Suprapubic skin (tissue), 3 donors: ENCODE measurements at regions not wholly inside any gene's neighbourhood (a gene's known extent, or its start where the extent isn't known, plus 50 kb on each side); places are given as distances from the start of the nearest gene placed in this dataset.

ENCODE experiments used
- CTCF ChIP-seq, 2 donors: fragments of 200-600 bp in 1 of 2; fragments of 450-650 bp in 1 of 2; sonication (generic) in 1 of 2; IDR thresholded peaks; one replicate each; pipeline ENCODE4 v1.5.1; 2016 to 2019; ENCODE audit warnings: antibody characterized with exemption in 2 of 2, mild to moderate bottlenecking in 1 of 2, moderate library complexity in 1 of 2
- POLR2A ChIP-seq, 2 donors: fragments of 450-650 bp; IDR thresholded peaks; one replicate each; pipeline ENCODE4 v1.6.1; 2017; ENCODE audit warnings: antibody characterized with exemption in 2 of 2, mild to moderate bottlenecking in 2 of 2, moderate library complexity in 2 of 2

GRCh38 chr20:58025233-58025632, 203.2 kb downstream of the ANKRD60 start:
- TF ChIP-seq CTCF (IDR thresholded peaks at IDR 0.05) (no peak), POLR2A (IDR thresholded peaks at IDR 0.05) (no peak)
